SK-N-SH treated with all-trans-retinoic acid at 6 μM for 48 hours (cell line): ENCODE measurements at regions not wholly inside any gene's neighbourhood (a gene's known extent, or its start where the extent isn't known, plus 50 kb on each side); places are given as distances from the start of the nearest gene placed in this dataset.

Experiments used
- ATAC-seq: fragments of 200-7000 bp; cut with Tn5 transposase; 3 replicates; pipeline ENCODE4 v1.9.1; 2020; ENCODE audit warnings: mild to moderate bottlenecking, moderate library complexity
- ARNTL ChIP-seq: fragments of 450-650 bp; formaldehyde crosslinking; IDR thresholded peaks from 2 replicates; pipeline ENCODE4 v1.5.0; 2020; ENCODE audit warnings: low read depth, mild to moderate bottlenecking, moderate library complexity, borderline replicate concordance
- BACH2 ChIP-seq: fragments of 250-450 bp; sonication (Bioruptor Pico); IDR thresholded peaks from 2 replicates; pipeline ENCODE4 v1.9.0; 2021; ENCODE audit warnings: mild to moderate bottlenecking, borderline replicate concordance
- CSDC2 ChIP-seq: fragments of 250-450 bp; sonication (Bioruptor Pico); IDR thresholded peaks from 2 replicates; pipeline ENCODE4 v1.5.0; 2020; ENCODE audit warnings: mild to moderate bottlenecking, moderate library complexity
- CSRNP3 ChIP-seq: fragments of 250-450 bp; sonication (Bioruptor Pico); IDR thresholded peaks from 2 replicates; pipeline ENCODE4 v1.5.1; 2021; ENCODE audit warnings: mild to moderate bottlenecking, moderate library complexity
- ESRRG ChIP-seq: fragments of 250-450 bp; sonication (Bioruptor Pico); IDR thresholded peaks from 2 replicates; pipeline ENCODE4 v1.6.1; 2021; ENCODE audit warnings: mild to moderate bottlenecking
- GLIS3 ChIP-seq: fragments of 250-450 bp; sonication (Bioruptor Pico); IDR thresholded peaks from 2 replicates; pipeline ENCODE4 v1.5.0; 2020; ENCODE audit warnings: mild to moderate bottlenecking, moderate library complexity
- ISL1 ChIP-seq: fragments of 250-450 bp; sonication (Bioruptor Pico); IDR thresholded peaks from 2 replicates; pipeline ENCODE4 v2.1.2; 2022; ENCODE audit warnings: mild to moderate bottlenecking, moderate library complexity
- OSR1 ChIP-seq: fragments of 250-450 bp; sonication (Bioruptor Pico); IDR thresholded peaks from 2 replicates; pipeline ENCODE4 v1.8.0; 2022; ENCODE audit warnings: moderate library complexity, mild to moderate bottlenecking, inconsistent platforms
- PATZ1 ChIP-seq: fragments of 250-450 bp; sonication (Bioruptor Pico); IDR thresholded peaks from 2 replicates; pipeline ENCODE4 v1.8.0; 2020; ENCODE audit warnings: mild to moderate bottlenecking, moderate library complexity, borderline replicate concordance
- POU6F1 ChIP-seq: fragments of 250-450 bp; sonication (Bioruptor Pico); IDR thresholded peaks from 2 replicates; pipeline ENCODE4 v1.8.0; 2021; ENCODE audit warnings: low read depth, mild to moderate bottlenecking, moderate library complexity, borderline replicate concordance
- SNAI2 ChIP-seq: fragments of 250-450 bp; sonication (Bioruptor Pico); IDR thresholded peaks from 2 replicates; pipeline ENCODE4 v1.5.0; 2020; ENCODE audit warnings: mild to moderate bottlenecking, moderate library complexity
- TCF4 ChIP-seq: fragments of 250-450 bp; sonication (Bioruptor Pico); IDR thresholded peaks from 2 replicates; pipeline ENCODE4 v1.8.0; 2021; ENCODE audit warnings: mild to moderate bottlenecking, moderate library complexity, borderline replicate concordance
- TOX ChIP-seq: fragments of 250-450 bp; sonication (Bioruptor Pico); IDR thresholded peaks from 2 replicates; pipeline ENCODE4 v1.8.0; 2021; ENCODE audit warnings: mild to moderate bottlenecking, moderate library complexity, borderline replicate concordance
- TSHZ2 ChIP-seq: fragments of 250-450 bp; sonication (Bioruptor Pico); IDR thresholded peaks from 2 replicates; pipeline ENCODE4 v1.5.0; 2020; ENCODE audit warnings: mild to moderate bottlenecking, moderate library complexity
- ZC3H10 ChIP-seq: fragments of 250-450 bp; sonication (Bioruptor Pico); IDR thresholded peaks from 2 replicates; pipeline ENCODE4 v1.5.1; 2021; ENCODE audit warnings: mild to moderate bottlenecking, moderate library complexity
- ZFP3 ChIP-seq: fragments of 250-450 bp; sonication (Bioruptor Pico); IDR thresholded peaks from 2 replicates; pipeline ENCODE4 v1.5.0; 2020; ENCODE audit warnings: mild to moderate bottlenecking, moderate library complexity
- ZFP30 ChIP-seq: fragments of 450-650 bp; formaldehyde crosslinking; IDR thresholded peaks from 2 replicates; pipeline ENCODE4 v1.5.0; 2022; ENCODE audit warnings: mild to moderate bottlenecking, moderate library complexity
- ZNF565 ChIP-seq: fragments of 450-650 bp; formaldehyde crosslinking; conservative IDR thresholded peaks from 2 replicates; pipeline ENCODE4 v1.5.0; 2020; ENCODE audit warnings: low read depth, mild to moderate bottlenecking, moderate library complexity
- ZNF70 ChIP-seq: fragments of 450-650 bp; formaldehyde crosslinking; IDR thresholded peaks from 2 replicates; pipeline ENCODE4 v1.5.0; 2020; ENCODE audit warnings: mild to moderate bottlenecking, moderate library complexity
- ZNF8 ChIP-seq: fragments of 450-650 bp; formaldehyde crosslinking; IDR thresholded peaks from 2 replicates; pipeline ENCODE4 v1.5.0; 2020; ENCODE audit warnings: mild to moderate bottlenecking, moderate library complexity

GRCh38 chr6:125480146-125480545 lies 178.4 kb upstream of the HDDC2 start:
- TF ChIP-seq ESRRG (CRISPR knock-in tag) = no peak
- TF ChIP-seq ZFP30 (CRISPR knock-in tag) = no peak
- TF ChIP-seq ZFP3 (CRISPR knock-in tag) = no peak
- TF ChIP-seq ZNF565 (CRISPR knock-in tag) = no peak
- TF ChIP-seq OSR1 (CRISPR knock-in tag) = no peak
- no peak for TF ChIP-seq TOX (CRISPR knock-in tag)
- no peak for TF ChIP-seq POU6F1
- no peak for TF ChIP-seq TSHZ2
- TF ChIP-seq CSDC2 (CRISPR knock-in tag) = no peak
- no peak for TF ChIP-seq GLIS3 (CRISPR knock-in tag)
- TF ChIP-seq ARNTL = no peak
- TF ChIP-seq BACH2 (CRISPR knock-in tag) = no peak
- no peak for TF ChIP-seq ZC3H10 (CRISPR knock-in tag)
- TF ChIP-seq, all 23 proteins: peak for 0

GRCh38 chr6:125480571-125480970 lies 178.8 kb upstream of the HDDC2 start:
- no peak for TF ChIP-seq PATZ1 (CRISPR knock-in tag)
- no peak for TF ChIP-seq ZNF70 (CRISPR knock-in tag)
- TF ChIP-seq SNAI2 = no peak
- TF ChIP-seq ZNF8 (CRISPR knock-in tag) = no peak
- TF ChIP-seq ARNTL = no peak
- TF ChIP-seq ISL1 (CRISPR knock-in tag) = no peak
- TF ChIP-seq ESRRG (CRISPR knock-in tag) = no peak
- no peak for TF ChIP-seq TSHZ2
- TF ChIP-seq CSDC2 (CRISPR knock-in tag) = no peak
- no peak for TF ChIP-seq CSRNP3 (CRISPR knock-in tag)
- TF ChIP-seq ZNF565 (CRISPR knock-in tag) = no peak
- TF ChIP-seq POU6F1 = no peak
- TF ChIP-seq GLIS3 (CRISPR knock-in tag) = no peak
- no peak for TF ChIP-seq TCF4 (CRISPR knock-in tag)
- no peak for TF ChIP-seq OSR1 (CRISPR knock-in tag)
- TF ChIP-seq ZFP30 (CRISPR knock-in tag) = no peak
- ATAC-seq = no peak

More at GRCh38 chr6:125480146-125480545, 178.4 kb upstream of the HDDC2 start:
- ATAC-seq = no peak
